HG03103 (cell line): ENCODE measurements at regions not wholly inside any gene's neighbourhood (a gene's known extent, or its start where the extent isn't known, plus 50 kb on each side); places are given as distances from the start of the nearest gene placed in this dataset.
"Not testable (repeated sequence)": the region's sequence is repeated elsewhere in the genome, so short reads cannot be mapped to it uniquely, and the experiment has no call there.

ENCODE experiments used
- ATAC-seq: cut with Tn5 transposase; IDR thresholded peaks from one replicate; pipeline ENCODE4 v1.9.1; 2021; ENCODE audit warnings: low read depth; ENCODE audit not compliant: unreplicated experiment

- ATAC-seq, result no peak
Measured at GRCh38 chr2:21812766-21813165, 689.0 kb downstream of the TDRD15 start.

GRCh38 chr2:21814588-21815149 is 690.9 kb downstream of the TDRD15 start:
- no peak for ATAC-seq

DNA sequence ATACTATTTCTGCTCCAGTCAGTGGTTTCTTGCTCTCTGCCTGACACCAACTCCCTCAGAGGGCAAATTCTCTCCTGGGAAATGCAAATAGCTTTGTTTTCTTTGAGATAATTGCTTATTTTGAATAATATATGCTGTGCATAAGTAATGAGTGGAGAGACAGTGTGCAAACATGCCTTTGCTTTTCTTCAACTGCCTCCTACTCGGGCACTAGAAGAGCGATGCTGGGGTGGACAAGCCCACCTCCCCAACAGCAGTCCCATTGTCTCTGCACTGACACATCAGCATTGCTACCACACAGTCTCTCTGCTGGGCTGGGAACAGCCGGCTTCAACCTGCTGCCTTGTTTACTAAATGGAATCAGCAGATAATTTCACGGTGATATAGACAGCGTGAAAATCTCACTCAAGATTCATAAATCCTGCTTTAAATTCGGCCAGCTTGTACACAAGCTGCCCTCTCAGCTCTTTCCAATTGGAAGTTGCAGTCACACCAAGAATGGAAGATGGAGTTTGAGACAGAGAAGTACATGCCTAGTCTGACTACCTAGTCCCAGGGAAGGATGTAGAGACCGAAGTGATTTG is 694.5 kb downstream of the TDRD15 start:
- no peak for ATAC-seq

DNA sequence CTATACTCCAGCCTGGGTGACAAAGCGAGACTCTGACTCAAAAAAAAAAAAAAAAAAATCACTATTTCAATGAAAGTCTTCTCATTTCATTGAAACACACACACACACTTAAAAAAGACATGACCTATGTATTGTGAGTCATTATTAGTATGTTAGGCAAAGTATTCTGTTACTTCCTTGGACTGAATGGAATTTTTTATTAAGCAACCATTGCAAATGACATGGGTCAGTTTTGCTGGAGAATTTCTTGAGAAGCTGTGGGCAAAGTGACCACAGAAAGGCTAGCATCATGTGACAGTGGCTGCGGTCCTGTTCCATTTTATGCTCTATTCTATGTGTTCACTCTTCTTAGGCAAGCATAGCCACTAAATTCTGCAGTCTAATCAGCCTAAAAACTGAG is 695.7 kb downstream of the TDRD15 start:
- ATAC-seq, result no peak

- no peak for ATAC-seq
Measured at GRCh38 chr2:21820271-21820670, 696.5 kb downstream of the TDRD15 start.

- no peak for ATAC-seq
Measured at GRCh38 chr2:21821672-21822227, 698.0 kb downstream of the TDRD15 start.

DNA sequence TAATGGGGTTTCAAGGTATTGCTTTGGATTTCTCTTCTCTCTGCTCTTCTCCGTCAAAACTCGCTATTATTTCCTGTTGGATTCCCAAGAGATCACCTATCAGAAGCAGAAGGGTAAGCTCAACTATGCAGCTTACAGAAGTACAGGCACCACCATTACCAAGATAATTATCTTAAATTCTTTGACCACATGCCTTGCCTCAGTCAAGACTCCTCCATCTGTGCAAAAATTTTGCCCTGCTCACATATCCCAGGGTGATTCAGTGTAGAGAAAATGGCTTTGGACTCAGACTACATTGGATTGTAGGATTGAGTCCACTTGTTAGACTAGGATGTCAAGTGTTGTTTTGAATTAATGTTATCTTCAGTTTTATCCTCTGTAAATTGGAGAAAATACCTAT is 698.7 kb downstream of the TDRD15 start:
- ATAC-seq, result no peak

DNA sequence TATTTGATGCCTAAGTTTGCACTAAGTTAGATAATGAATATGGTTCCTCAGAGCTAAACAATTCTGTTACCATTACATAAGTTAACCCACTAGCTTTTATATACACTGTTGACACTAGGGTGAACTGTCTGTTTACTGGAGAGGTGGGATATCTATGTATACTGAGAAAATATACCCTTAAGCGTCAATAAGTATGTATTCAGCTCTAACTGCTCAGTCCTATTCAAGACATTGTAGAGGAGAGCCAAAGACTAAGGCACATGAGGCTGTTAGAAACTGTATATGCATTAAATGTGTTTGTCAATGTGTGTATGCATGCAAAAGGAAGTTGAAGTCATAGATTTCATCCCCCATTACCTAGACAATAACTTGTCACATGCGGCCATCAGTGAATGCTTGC is 710.0 kb downstream of the TDRD15 start:
- ATAC-seq, result no peak

DNA sequence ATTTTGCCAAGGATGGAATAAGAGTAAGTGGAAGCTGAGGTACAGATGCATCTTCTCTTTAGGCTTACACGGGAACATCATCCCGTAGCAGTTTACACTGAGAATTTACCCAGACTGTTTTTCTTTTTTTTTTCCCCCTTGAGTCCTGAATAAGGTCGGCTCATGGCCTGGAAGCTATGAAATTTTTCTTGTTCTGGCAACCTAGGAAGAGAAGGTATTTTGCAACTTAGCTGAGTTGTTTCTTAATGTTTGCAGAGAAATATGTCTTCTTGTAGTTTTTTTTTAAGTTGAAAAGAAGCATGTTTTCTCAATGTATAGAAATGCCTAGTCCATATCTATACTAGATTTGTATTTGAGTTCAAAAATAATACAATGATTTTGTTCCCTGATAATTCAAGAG is 712.5 kb downstream of the TDRD15 start:
- ATAC-seq, result no peak

GRCh38 chr2:21836719-21837118 is 713.0 kb downstream of the TDRD15 start:
- no peak for ATAC-seq

DNA sequence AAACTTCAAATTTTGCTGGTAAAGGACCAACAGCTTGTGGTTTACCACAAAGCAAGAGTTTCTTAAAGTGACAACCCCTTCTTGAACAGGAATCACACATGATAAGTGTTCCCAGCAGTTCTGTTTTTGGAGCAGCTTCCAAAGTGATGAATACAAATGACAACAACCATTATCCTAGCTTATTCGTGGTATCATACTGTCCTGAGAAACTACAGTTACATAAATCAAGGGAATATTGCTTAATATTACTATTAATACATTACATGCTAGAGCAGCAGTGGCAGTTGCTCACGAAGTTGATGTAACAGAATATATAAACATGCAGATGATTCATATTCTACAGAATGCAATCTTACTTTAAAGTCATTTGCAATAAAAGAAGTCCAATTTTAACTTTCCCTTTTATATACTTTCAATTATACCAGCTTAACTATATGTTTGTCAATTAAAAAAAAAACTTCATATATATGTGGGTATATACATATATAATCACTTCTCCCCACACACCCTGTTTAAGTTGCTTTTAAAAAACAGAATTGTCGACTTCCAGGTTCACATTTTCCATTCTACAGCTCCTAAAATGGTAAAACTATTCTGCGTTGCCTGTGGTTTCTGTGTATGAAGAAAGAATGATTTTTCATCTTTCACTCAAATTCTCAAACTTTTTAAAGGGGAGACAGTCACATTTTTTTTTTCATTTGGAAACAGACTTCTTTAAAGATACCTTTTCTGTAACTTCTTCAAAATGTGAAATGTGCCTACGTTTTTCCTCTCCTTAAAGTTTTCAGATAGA is 713.6 kb downstream of the TDRD15 start:
- ATAC-seq, result no peak

- ATAC-seq, result no peak
Measured at GRCh38 chr2:21841341-21841740, 717.6 kb downstream of the TDRD15 start.

DNA sequence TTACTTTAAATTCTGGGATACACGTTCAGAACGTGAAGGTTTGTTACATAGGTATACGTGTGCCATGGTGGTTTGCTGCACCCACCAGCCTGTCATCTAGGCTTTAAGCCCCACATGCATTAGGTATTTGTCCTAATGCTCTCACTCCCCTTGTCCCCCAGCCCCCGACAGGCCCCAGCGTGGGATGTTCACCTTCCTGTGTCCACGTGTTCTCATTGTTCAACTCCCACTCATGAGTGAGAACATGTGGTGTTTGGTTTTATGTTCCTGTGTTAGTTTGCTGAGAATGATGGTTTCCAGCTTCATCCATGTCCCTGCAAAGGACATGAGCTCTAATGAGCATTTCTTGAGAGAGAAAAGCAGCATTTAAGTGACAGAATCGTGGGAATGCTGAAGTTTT is 726.6 kb downstream of the TDRD15 start:
- ATAC-seq, result not testable (repeated sequence)

- ATAC-seq, result no peak
Measured at GRCh38 chr2:21854938-21855337, 731.2 kb downstream of the TDRD15 start.

- no peak for ATAC-seq
Measured at GRCh38 chr2:21856708-21857107, 732.9 kb downstream of the TDRD15 start.

DNA sequence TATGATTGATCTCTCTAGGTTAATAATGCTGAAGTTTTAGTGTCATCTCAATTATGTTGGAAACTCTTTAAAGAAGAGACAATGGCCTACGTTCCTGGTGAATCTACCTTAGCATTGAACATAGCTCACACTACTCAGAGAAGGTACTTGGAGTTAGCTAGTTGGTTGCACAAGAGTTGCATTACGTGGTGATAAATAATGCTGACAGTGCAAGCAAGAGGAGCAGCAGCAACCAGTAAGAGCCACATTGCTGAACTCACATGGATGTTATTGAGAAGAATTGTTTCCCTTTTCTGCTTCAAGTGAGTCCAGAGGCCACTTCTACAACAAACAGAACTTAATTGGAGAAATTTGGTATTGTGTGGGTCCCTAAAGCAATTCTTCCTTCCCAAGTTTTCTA is 737.1 kb downstream of the TDRD15 start:
- ATAC-seq, result no peak

DNA sequence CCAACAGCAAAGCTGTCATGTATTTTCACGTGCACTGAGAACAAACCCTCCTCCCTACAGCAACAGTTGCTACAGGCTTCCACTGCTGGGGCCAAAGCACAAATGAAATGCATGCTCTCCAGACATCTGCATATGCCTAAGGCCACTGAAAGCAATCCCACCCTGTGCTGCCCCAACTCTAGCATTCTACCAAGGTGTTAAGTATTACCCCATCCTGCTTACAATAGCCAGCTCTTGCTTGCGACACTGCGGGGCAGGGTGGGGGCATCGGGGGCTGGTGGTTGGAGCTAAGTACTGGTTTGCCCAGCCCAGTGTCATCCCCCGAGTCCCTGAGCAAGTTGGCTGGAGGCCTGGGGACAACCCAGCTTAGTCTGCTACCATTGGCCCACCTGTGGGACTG is 742.5 kb downstream of the TDRD15 start:
- ATAC-seq, result no peak

GRCh38 chr2:21887881-21888280 is 764.1 kb downstream of the TDRD15 start:
- no peak for ATAC-seq

DNA sequence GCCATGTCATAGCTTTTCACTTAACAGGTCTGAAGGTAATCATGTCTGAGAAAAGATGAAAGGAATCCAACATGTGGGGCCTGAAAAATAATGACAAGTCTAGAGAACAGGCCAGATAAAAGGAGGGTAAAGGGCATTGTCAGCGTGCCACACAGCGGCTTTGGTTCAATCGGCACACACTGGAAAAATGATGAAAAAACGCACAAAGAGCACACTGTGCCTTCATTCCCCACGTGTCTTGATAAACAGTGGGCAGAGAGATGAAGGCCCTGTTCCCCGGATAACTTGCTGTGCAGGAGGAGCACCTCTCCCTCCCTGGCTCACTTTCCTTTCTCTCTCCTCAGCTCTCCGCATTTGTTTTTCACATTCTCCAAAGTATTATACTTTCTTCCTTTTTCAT is 766.3 kb downstream of the TDRD15 start:
- no peak for ATAC-seq

- ATAC-seq, result no peak
Measured at GRCh38 chr2:21890716-21891115, 766.9 kb downstream of the TDRD15 start.

GRCh38 chr2:21891191-21891590 is 767.4 kb downstream of the TDRD15 start:
- no peak for ATAC-seq

- no peak for ATAC-seq
Measured at GRCh38 chr2:21892140-21892539, 768.4 kb downstream of the TDRD15 start.
